Ishikawa (cell line): ENCODE measurements at regions not wholly inside any gene's neighbourhood (a gene's known extent, or its start where the extent isn't known, plus 50 kb on each side); places are given as distances from the start of the nearest gene placed in this dataset.

Source experiments
- CEBPB ChIP-seq: IDR thresholded peaks from 2 replicates; pipeline ENCODE4 v1.6.1; 2012
- CREB1 ChIP-seq: IDR thresholded peaks from 2 replicates; pipeline ENCODE4 v1.6.1; 2012; ENCODE audit warnings: low read depth
- EGR1 ChIP-seq: IDR thresholded peaks from 2 replicates; pipeline ENCODE4 v1.6.1; 2012
- EP300 ChIP-seq: IDR thresholded peaks from 2 replicates; pipeline ENCODE4 v1.6.1; 2012; ENCODE audit warnings: borderline replicate concordance
- FOXM1 ChIP-seq: IDR thresholded peaks from 2 replicates; pipeline ENCODE4 v1.6.1; 2012; ENCODE audit warnings: low read depth, borderline replicate concordance
- MAX ChIP-seq: IDR thresholded peaks from 2 replicates; pipeline ENCODE4 v1.6.1; 2012
- NFIC ChIP-seq: IDR thresholded peaks from 2 replicates; pipeline ENCODE4 v1.6.1; 2012
- RAD21 ChIP-seq: IDR thresholded peaks from 2 replicates; pipeline ENCODE4 v1.6.1; 2012; ENCODE audit warnings: low read depth
- REST ChIP-seq: IDR thresholded peaks from 2 replicates; pipeline ENCODE4 v1.6.1; 2012; ENCODE audit warnings: low read depth, mild to moderate bottlenecking
- TAF1 ChIP-seq: IDR thresholded peaks from 2 replicates; pipeline ENCODE4 v1.6.1; 2012; ENCODE audit warnings: low read depth, mild to moderate bottlenecking
- TCF12 ChIP-seq: IDR thresholded peaks from 2 replicates; pipeline ENCODE4 v1.6.1; 2012; ENCODE audit warnings: low read depth
- TEAD4 ChIP-seq: IDR thresholded peaks from 2 replicates; pipeline ENCODE4 v1.6.1; 2012
- USF1 ChIP-seq: IDR thresholded peaks from 2 replicates; pipeline ENCODE4 v1.6.1; 2012
- YY1 ChIP-seq: IDR thresholded peaks from 2 replicates; pipeline ENCODE4 v1.6.1; 2012; ENCODE audit warnings: low read depth
- ZBTB7A ChIP-seq: IDR thresholded peaks from 2 replicates; pipeline ENCODE4 v1.6.1; 2012; ENCODE audit warnings: low read depth

- no peak for TF ChIP-seq MAX
- no peak for TF ChIP-seq NFIC
- no peak for TF ChIP-seq TAF1
- TF ChIP-seq ZBTB7A = no peak
- TF ChIP-seq TCF12 = no peak
- TF ChIP-seq TEAD4 = no peak
- TF ChIP-seq YY1 = no peak
- no peak for TF ChIP-seq FOXM1
- TF ChIP-seq RAD21 = no peak
- no peak for TF ChIP-seq REST
- no peak for TF ChIP-seq EP300
- TF ChIP-seq CEBPB = no peak
- TF ChIP-seq EGR1 = no peak
- no peak for TF ChIP-seq USF1
- no peak for TF ChIP-seq CREB1
Observed at GRCh38 chr7:68200051-68200670, 1203.5 kb downstream of the TYW1 start.

GRCh38 chr7:68203251-68203650 is 1206.6 kb downstream of the TYW1 start:
- TF ChIP-seq EP300 = no peak
- no peak for TF ChIP-seq NFIC
- no peak for TF ChIP-seq EGR1
- no peak for TF ChIP-seq RAD21
- no peak for TF ChIP-seq CREB1
- no peak for TF ChIP-seq MAX
- TF ChIP-seq TEAD4 = no peak
- no peak for TF ChIP-seq TCF12
- TF ChIP-seq CEBPB = no peak
- no peak for TF ChIP-seq ZBTB7A
- no peak for TF ChIP-seq YY1
- TF ChIP-seq REST = no peak

- TF ChIP-seq USF1 (no peak), ZBTB7A (no peak), FOXM1 (no peak), CEBPB (no peak), EGR1 (no peak), RAD21 (no peak), EP300 (no peak), REST (no peak), TEAD4 (no peak), TCF12 (no peak), NFIC (no peak)
Observed at GRCh38 chr7:68205826-68206225, 1209.2 kb downstream of the TYW1 start.

- TF ChIP-seq ZBTB7A (no peak), TCF12 (no peak), RAD21 (no peak), MAX (no peak), EGR1 (no peak), USF1 (no peak), NFIC (no peak), CREB1 (no peak), TEAD4 (no peak), REST (no peak), CEBPB (no peak)
Observed at GRCh38 chr7:68206946-68207485, 1210.4 kb downstream of the TYW1 start.
